Cardiac fibroblast (primary cell): ENCODE measurements at regions not wholly inside any gene's neighbourhood (a gene's known extent, or its start where the extent isn't known, plus 50 kb on each side); places are given as distances from the start of the nearest gene placed in this dataset.

ENCODE experiments used
- DNase-seq, 2 donors: peaks; one replicate each; pipeline versions ENCODE4 v3.0.0 to v3.0.0-alpha.2; 2010; ENCODE audit warnings: low read depth in 2 of 2
- H3K4me3 ChIP-seq, 2 donors: replicated peaks in 1 of 2; 1 replicate in 1 of 2; 2 replicates in 1 of 2; pipeline ENCODE4 v1.5.1; 2011; ENCODE audit warnings: low read depth in 2 of 2, low read length in 2 of 2, mild to moderate bottlenecking in 2 of 2, moderate library complexity in 1 of 2
- TF ChIP-seq, protein P1 (sequence below): IDR thresholded peaks from one replicate; pipeline ENCODE4 v1.5.1; 2011; ENCODE audit warnings: low read depth, mild to moderate bottlenecking, low read length, inconsistent platforms

DNA sequence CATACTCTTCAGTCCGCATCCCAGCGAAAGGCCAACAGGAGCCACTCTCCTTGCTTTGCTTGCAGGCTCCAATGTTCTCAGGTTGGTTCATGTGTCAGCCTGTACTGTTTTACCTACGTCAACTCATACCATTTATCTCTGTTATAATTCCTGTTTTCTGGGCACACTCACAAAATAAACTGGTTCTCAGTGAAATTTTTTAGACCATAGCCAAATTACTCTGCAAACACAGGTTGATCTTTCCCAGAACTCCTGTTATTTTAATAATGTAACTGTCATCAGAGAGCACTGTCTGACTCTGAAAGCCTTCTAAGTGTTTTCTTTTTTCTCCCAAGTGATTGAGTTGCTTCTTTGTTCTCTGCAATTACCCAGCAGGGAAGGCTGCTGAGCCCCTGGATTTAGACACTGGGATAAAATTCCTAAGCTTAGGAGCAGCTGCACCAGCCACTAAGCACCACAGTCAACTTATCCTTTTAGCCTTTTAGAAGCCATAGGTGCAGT, 111.6 kb upstream of the PIEZO2 start:
- H3K4me3 ChIP-seq: no peak overlapping the region
- TF ChIP-seq, protein P1, sequence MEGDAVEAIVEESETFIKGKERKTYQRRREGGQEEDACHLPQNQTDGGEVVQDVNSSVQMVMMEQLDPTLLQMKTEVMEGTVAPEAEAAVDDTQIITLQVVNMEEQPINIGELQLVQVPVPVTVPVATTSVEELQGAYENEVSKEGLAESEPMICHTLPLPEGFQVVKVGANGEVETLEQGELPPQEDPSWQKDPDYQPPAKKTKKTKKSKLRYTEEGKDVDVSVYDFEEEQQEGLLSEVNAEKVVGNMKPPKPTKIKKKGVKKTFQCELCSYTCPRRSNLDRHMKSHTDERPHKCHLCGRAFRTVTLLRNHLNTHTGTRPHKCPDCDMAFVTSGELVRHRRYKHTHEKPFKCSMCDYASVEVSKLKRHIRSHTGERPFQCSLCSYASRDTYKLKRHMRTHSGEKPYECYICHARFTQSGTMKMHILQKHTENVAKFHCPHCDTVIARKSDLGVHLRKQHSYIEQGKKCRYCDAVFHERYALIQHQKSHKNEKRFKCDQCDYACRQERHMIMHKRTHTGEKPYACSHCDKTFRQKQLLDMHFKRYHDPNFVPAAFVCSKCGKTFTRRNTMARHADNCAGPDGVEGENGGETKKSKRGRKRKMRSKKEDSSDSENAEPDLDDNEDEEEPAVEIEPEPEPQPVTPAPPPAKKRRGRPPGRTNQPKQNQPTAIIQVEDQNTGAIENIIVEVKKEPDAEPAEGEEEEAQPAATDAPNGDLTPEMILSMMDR: no peak
- DNase-seq: no peak

- H3K4me3 ChIP-seq: no peak overlapping the region
- no peak for DNase-seq
- TF ChIP-seq, protein P1: no peak
Measured at GRCh38 chr18:11259469-11260150, 110.2 kb upstream of the PIEZO2 start.

- no peak overlapping the region for H3K4me3 ChIP-seq
- TF ChIP-seq, protein P1: no peak
Measured at GRCh38 chr18:11258039-11258610, 108.8 kb upstream of the PIEZO2 start.

GRCh38 chr18:11256251-11256650, 106.9 kb upstream of the PIEZO2 start:
- no peak for DNase-seq
- TF ChIP-seq, protein P1: no peak

More at GRCh38 chr18:11258039-11258610, 108.8 kb upstream of the PIEZO2 start:
- no peak for DNase-seq

DNA sequence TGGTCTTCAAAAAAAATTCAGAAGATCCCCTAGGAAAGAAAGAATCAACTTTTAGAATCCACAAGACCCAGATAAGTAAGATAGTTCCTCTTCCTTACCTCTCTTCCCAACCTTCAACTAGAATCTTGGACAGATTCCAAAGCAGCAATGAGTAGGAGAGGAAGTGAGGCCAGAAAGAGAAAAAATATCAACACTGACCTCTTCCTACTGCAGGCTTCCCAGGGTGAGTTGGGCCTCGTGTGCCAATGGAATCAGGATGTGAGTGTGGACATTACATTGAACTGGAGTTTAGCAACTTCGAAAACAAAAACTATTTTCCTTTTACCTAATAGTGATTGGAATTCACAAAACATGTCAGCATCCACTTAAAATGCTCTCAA, 102.5 kb upstream of the PIEZO2 start:
- no peak overlapping the region for H3K4me3 ChIP-seq
- peak; percentile 42 to 55 for DNase-seq
- TF ChIP-seq, protein P1: no peak

More at GRCh38 chr18:11256251-11256650, 106.9 kb upstream of the PIEZO2 start:
- no peak overlapping the region for H3K4me3 ChIP-seq

DNA sequence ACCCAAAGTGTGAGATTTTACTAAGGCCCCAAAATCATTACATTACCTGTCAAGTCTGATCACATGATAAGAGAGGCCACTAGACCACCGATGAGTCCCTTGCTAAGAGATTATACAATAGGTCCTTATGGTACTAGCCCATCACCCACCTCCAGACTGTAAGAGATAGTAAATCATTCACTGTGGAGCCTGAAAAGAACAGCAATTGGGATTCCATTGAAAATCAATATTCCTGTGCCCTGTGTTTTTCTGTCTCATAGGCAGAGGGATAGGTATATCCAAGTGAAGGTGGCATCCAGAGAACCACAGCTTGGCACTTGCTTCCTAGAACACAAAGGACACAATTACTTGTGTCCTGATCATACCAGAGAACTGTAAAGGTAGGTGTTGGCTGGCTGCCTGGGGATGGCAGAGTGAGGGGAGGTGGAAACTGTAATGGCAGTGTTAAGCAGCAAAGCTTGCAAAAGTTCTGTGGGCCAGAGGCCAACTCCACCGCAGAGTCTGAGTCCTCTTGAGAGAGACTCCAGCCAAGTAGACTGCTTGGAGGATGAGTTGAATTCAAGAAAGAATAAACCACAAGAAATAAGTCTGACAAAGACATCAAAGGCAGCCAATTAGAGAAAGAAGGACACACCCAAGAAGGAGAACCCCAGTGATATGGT, 102.0 kb upstream of the PIEZO2 start:
- TF ChIP-seq, protein P1: no peak
- DNase-seq: peak; percentile 54 to 63
- H3K4me3 ChIP-seq: no peak overlapping the region
